GM21825 (cell line): ENCODE measurements at regions not wholly inside any gene's neighbourhood (a gene's known extent, or its start where the extent isn't known, plus 50 kb on each side); places are given as distances from the start of the nearest gene placed in this dataset.

Experiments
- ATAC-seq: cut with Tn5 transposase; IDR thresholded peaks from one replicate; pipeline ENCODE4 v1.9.1; 2021; ENCODE audit warnings: mild to moderate bottlenecking, moderate library complexity; ENCODE audit not compliant: unreplicated experiment

- ATAC-seq, result no peak
Measured at GRCh38 chr2:150627526-150627925, 140.1 kb upstream of the RND3 start.

- no peak for ATAC-seq
Measured at GRCh38 chr2:150626934-150627411, 139.5 kb upstream of the RND3 start.

GRCh38 chr2:150625741-150626140 is 138.3 kb upstream of the RND3 start:
- no peak for ATAC-seq

- no peak for ATAC-seq
Measured at GRCh38 chr2:150625303-150625702, 137.8 kb upstream of the RND3 start.

- ATAC-seq, result no peak
Measured at GRCh38 chr2:150624001-150624401, 136.5 kb upstream of the RND3 start.

GRCh38 chr2:150621526-150622213 is 134.2 kb upstream of the RND3 start:
- no peak for ATAC-seq

- ATAC-seq, result no peak
Measured at GRCh38 chr2:150620855-150621254, 133.4 kb upstream of the RND3 start.

GRCh38 chr2:150620416-150620815 is 132.9 kb upstream of the RND3 start:
- ATAC-seq, result no peak

- no peak for ATAC-seq
Measured at GRCh38 chr2:150619607-150620330, 132.3 kb upstream of the RND3 start.

GRCh38 chr2:150618245-150618895 is 130.9 kb upstream of the RND3 start:
- ATAC-seq, result no peak

GRCh38 chr2:150617351-150617978 is 130.0 kb upstream of the RND3 start:
- ATAC-seq, result no peak

GRCh38 chr2:150612957-150613710 is 125.7 kb upstream of the RND3 start:
- ATAC-seq, result no peak

- ATAC-seq, result no peak
Measured at GRCh38 chr2:150610670-150611279, 123.3 kb upstream of the RND3 start.

- ATAC-seq, result no peak
Measured at GRCh38 chr2:150609831-150610582, 122.5 kb upstream of the RND3 start.

- no peak for ATAC-seq
Measured at GRCh38 chr2:150608341-150608740, 120.9 kb upstream of the RND3 start.

GRCh38 chr2:150607390-150607811 is 119.9 kb upstream of the RND3 start:
- ATAC-seq, result no peak

GRCh38 chr2:150606380-150607060 is 119.1 kb upstream of the RND3 start:
- ATAC-seq, result no peak

- no peak for ATAC-seq
Measured at GRCh38 chr2:150605664-150606063, 118.2 kb upstream of the RND3 start.
